CD4-positive, alpha-beta memory T cell (primary cell): ENCODE measurements at regions not wholly inside any gene's neighbourhood (a gene's known extent, or its start where the extent isn't known, plus 50 kb on each side); places are given as distances from the start of the nearest gene placed in this dataset.
A peak's percentile ranks its signal among the peaks of the same experiment; 100 is the strongest.

ENCODE experiments used
- CTCF ChIA-PET: fragments of 350-600 bp; sonication (Branson Sonifier 250); formaldehyde crosslinking; loops from one replicate; lab custom pipeline; 2021; ENCODE audit warnings: inconsistent platforms; ENCODE audit not compliant: partially characterized antibody; lab: Charles Lee
- POLR2A ChIA-PET: fragments of 350-600 bp; sonication (Branson Sonifier 250); formaldehyde crosslinking; loops from one replicate; lab custom pipeline; 2021; ENCODE audit not compliant: partially characterized antibody; lab: Charles Lee
- DNase-seq, 5 donors: peaks; one replicate each; pipeline versions ENCODE4 v3.0.0 to v3.0.0-alpha.2; 2020 to 2022; ENCODE audit warnings: mixed read lengths in 1 of 5
- H3K27ac ChIP-seq: one replicate; pipeline ENCODE4 v1.7.0; 2013; ENCODE audit warnings: low read depth, low read length
- H3K27me3 ChIP-seq: 2 replicates; pipeline ENCODE4 v1.7.0; 2013; ENCODE audit warnings: mild to moderate bottlenecking, low read length, moderate library complexity; ENCODE audit not compliant: insufficient read depth
- H3K36me3 ChIP-seq: 2 replicates; pipeline ENCODE4 v1.7.0; 2013; ENCODE audit warnings: mild to moderate bottlenecking, low read length, moderate library complexity; ENCODE audit not compliant: insufficient read depth
- H3K4me1 ChIP-seq: 2 replicates; pipeline ENCODE4 v1.7.0; 2013; ENCODE audit warnings: mild to moderate bottlenecking, low read length, moderate library complexity; ENCODE audit not compliant: insufficient read depth
- H3K4me3 ChIP-seq, 2 donors: one replicate each; pipeline ENCODE4 v1.7.0; 2013; ENCODE audit warnings: low read length in 2 of 2, mild to moderate bottlenecking in 1 of 2
- H3K9me3 ChIP-seq, 2 donors: one replicate each; pipeline ENCODE4 v1.7.0; 2013; ENCODE audit warnings: low read length in 2 of 2, control low read depth in 1 of 2; ENCODE audit not compliant: control insufficient read depth in 1 of 2
- H3K27ac Mint-ChIP-seq, 7 donors: one replicate each; pipeline ENCODE4 v1.8.0; 2020 to 2021; ENCODE audit warnings: mixed read lengths in 7 of 7, mild to moderate bottlenecking in 6 of 7, inconsistent platforms in 3 of 7, moderate library complexity in 3 of 7
- H3K27me3 Mint-ChIP-seq, 2 donors: one replicate each; pipeline ENCODE4 v1.8.0; 2020 to 2021; ENCODE audit warnings: mixed read lengths in 2 of 2
- H3K36me3 Mint-ChIP-seq, 2 donors: one replicate each; pipeline ENCODE4 v1.8.0; 2020 to 2021; ENCODE audit warnings: mixed read lengths in 2 of 2, inconsistent platforms in 1 of 2, mild to moderate bottlenecking in 1 of 2
- H3K4me1 Mint-ChIP-seq, 4 donors: one replicate each; pipeline ENCODE4 v1.8.0; 2020 to 2021; ENCODE audit warnings: mixed read lengths in 4 of 4, mild to moderate bottlenecking in 1 of 4
- H3K4me3 Mint-ChIP-seq, 8 donors: one replicate each; pipeline ENCODE4 v1.8.0; 2020 to 2021; ENCODE audit warnings: mixed read lengths in 8 of 8, mild to moderate bottlenecking in 7 of 8, moderate library complexity in 6 of 8, inconsistent platforms in 3 of 8
- H3K9me3 Mint-ChIP-seq, 8 donors: one replicate each; pipeline ENCODE4 v1.8.0; 2020 to 2021; ENCODE audit warnings: mixed read lengths in 8 of 8, mild to moderate bottlenecking in 5 of 8, inconsistent platforms in 3 of 8, moderate library complexity in 1 of 8
- intact Hi-C: fragments of 100-400 bp; cut with micrococcal nuclease; formaldehyde crosslinking; loops from one replicate; pipeline ENCODE4 v1.15.1; 2023

- Mint-ChIP-seq H3K4me1 (no peaks in the 10 kb centered on the region), H3K27ac (no peak overlapping the region), H3K27me3 (peaks cover 3 to 6% of the 10 kb centered on the region in 2 donors), H3K9me3 (peaks cover 0 to 2% (median 0%) of the 10 kb centered on the region in 8 donors), H3K36me3 (no peaks in the 10 kb centered on the region), H3K4me3 (no peak overlapping the region)
- H3K4me1 ChIP-seq = no peaks in the 10 kb centered on the region
- POLR2A ChIA-PET = no interaction called here
- intact Hi-C loops = no loop called here
- H3K4me3 ChIP-seq = no peak overlapping the region
- no peak for DNase-seq
- CTCF ChIA-PET = no interaction called here
- no peaks in the 10 kb centered on the region for H3K9me3 ChIP-seq
- no peak overlapping the region for H3K27ac ChIP-seq
- no peaks in the 10 kb centered on the region for H3K36me3 ChIP-seq
- H3K27me3 ChIP-seq = no peaks in the 10 kb centered on the region
Observed at GRCh38 chr2:180672377-180672776, 308.0 kb upstream of the UBE2E3 start.

GRCh38 chr2:180670302-180671003, 310.0 kb upstream of the UBE2E3 start:
- intact Hi-C loops = no loop called here
- Mint-ChIP-seq H3K27me3 (peaks cover 5 to 6% of the 10 kb centered on the region in 2 donors), H3K9me3 (peaks cover 0 to 2% (median 0%) of the 10 kb centered on the region in 8 donors), H3K4me1 (no peaks in the 10 kb centered on the region), H3K4me3 (no peak overlapping the region), H3K36me3 (no peaks in the 10 kb centered on the region), H3K27ac (no peak overlapping the region)
- no peak overlapping the region for H3K27ac ChIP-seq
- no peak for DNase-seq
- H3K9me3 ChIP-seq = no peaks in the 10 kb centered on the region
- no peaks in the 10 kb centered on the region for H3K36me3 ChIP-seq
- H3K4me3 ChIP-seq = no peak overlapping the region
- no peaks in the 10 kb centered on the region for H3K27me3 ChIP-seq
- no peaks in the 10 kb centered on the region for H3K4me1 ChIP-seq
- ChIA-PET POLR2A (no interaction called here), CTCF (no interaction called here)

GRCh38 chr2:180669016-180669415, 311.4 kb upstream of the UBE2E3 start:
- peaks cover 0 to 2% (median 0%) of the 10 kb centered on the region in 8 donors for H3K9me3 Mint-ChIP-seq
- peaks cover 7% of the 10 kb centered on the region in 2 donors for H3K27me3 Mint-ChIP-seq
- H3K4me3 Mint-ChIP-seq = no peak overlapping the region
- Histone ChIP-seq H3K4me1 (no peaks in the 10 kb centered on the region), H3K27ac (no peak overlapping the region), H3K4me3 (no peak overlapping the region), H3K9me3 (no peaks in the 10 kb centered on the region), H3K27me3 (no peaks in the 10 kb centered on the region), H3K36me3 (no peaks in the 10 kb centered on the region)
- intact Hi-C loops = no loop called here
- H3K4me1 Mint-ChIP-seq = no peaks in the 10 kb centered on the region
- no peak overlapping the region for H3K27ac Mint-ChIP-seq
- no peaks in the 10 kb centered on the region for H3K36me3 Mint-ChIP-seq
- no peak for DNase-seq
- CTCF ChIA-PET = no interaction called here
- POLR2A ChIA-PET = no interaction called here

GRCh38 chr2:180664507-180664906, 315.9 kb upstream of the UBE2E3 start:
- Mint-ChIP-seq H3K9me3 (peaks cover 0 to 2% (median 0%) of the 10 kb centered on the region in 8 donors), H3K27me3 (peaks cover 5 to 10% of the 10 kb centered on the region in 2 donors), H3K4me3 (no peak overlapping the region), H3K4me1 (no peaks in the 10 kb centered on the region), H3K27ac (no peak overlapping the region), H3K36me3 (no peaks in the 10 kb centered on the region)
- Histone ChIP-seq H3K4me3 (no peak overlapping the region), H3K4me1 (no peaks in the 10 kb centered on the region), H3K9me3 (no peaks in the 10 kb centered on the region), H3K27ac (no peak overlapping the region), H3K36me3 (no peaks in the 10 kb centered on the region), H3K27me3 (no peaks in the 10 kb centered on the region)
- no peak for DNase-seq
- POLR2A ChIA-PET = no interaction called here
- CTCF ChIA-PET = no interaction called here
- intact Hi-C loops = no loop called here

GRCh38 chr2:180662941-180663471, 317.4 kb upstream of the UBE2E3 start:
- intact Hi-C loops = no loop called here
- Histone ChIP-seq H3K4me1 (no peaks in the 10 kb centered on the region), H3K4me3 (no peak overlapping the region), H3K9me3 (no peaks in the 10 kb centered on the region), H3K27ac (no peak overlapping the region), H3K36me3 (no peaks in the 10 kb centered on the region), H3K27me3 (no peaks in the 10 kb centered on the region)
- no peaks in the 10 kb centered on the region for H3K36me3 Mint-ChIP-seq
- no peaks in the 10 kb centered on the region for H3K4me1 Mint-ChIP-seq
- POLR2A ChIA-PET = no interaction called here
- CTCF ChIA-PET = no interaction called here
- peaks cover 5 to 11% of the 10 kb centered on the region in 2 donors for H3K27me3 Mint-ChIP-seq
- peak overlapping the region in 2 of 8 donors; percentile 12 to 17 for H3K4me3 Mint-ChIP-seq
- H3K27ac Mint-ChIP-seq = no peak overlapping the region
- DNase-seq = no peak
- peaks cover 0 to 2% (median 0%) of the 10 kb centered on the region in 8 donors for H3K9me3 Mint-ChIP-seq

GRCh38 chr2:180662521-180662920, 317.9 kb upstream of the UBE2E3 start:
- no peaks in the 10 kb centered on the region for H3K27me3 ChIP-seq
- no peak overlapping the region for H3K27ac ChIP-seq
- H3K4me3 ChIP-seq = no peak overlapping the region
- Mint-ChIP-seq H3K9me3 (peaks cover 0 to 2% (median 0%) of the 10 kb centered on the region in 8 donors), H3K27ac (no peak overlapping the region), H3K4me1 (no peaks in the 10 kb centered on the region), H3K4me3 (no peak overlapping the region), H3K27me3 (peaks cover 5 to 8% of the 10 kb centered on the region in 2 donors), H3K36me3 (no peaks in the 10 kb centered on the region)
- intact Hi-C loops = no loop called here
- H3K4me1 ChIP-seq = no peaks in the 10 kb centered on the region
- ChIA-PET POLR2A (no interaction called here), CTCF (no interaction called here)
- no peak for DNase-seq
- no peaks in the 10 kb centered on the region for H3K9me3 ChIP-seq
- no peaks in the 10 kb centered on the region for H3K36me3 ChIP-seq

- Histone ChIP-seq H3K4me1 (no peaks in the 10 kb centered on the region), H3K4me3 (no peak overlapping the region), H3K27me3 (no peaks in the 10 kb centered on the region), H3K27ac (no peak overlapping the region), H3K9me3 (no peaks in the 10 kb centered on the region), H3K36me3 (no peaks in the 10 kb centered on the region)
- Mint-ChIP-seq H3K4me3 (no peak overlapping the region), H3K27ac (no peak overlapping the region), H3K4me1 (no peaks in the 10 kb centered on the region), H3K9me3 (no peaks in the 10 kb centered on the region), H3K27me3 (peaks cover 5 to 8% of the 10 kb centered on the region in 2 donors), H3K36me3 (no peaks in the 10 kb centered on the region)
- no peak for DNase-seq
- ChIA-PET CTCF (no interaction called here), POLR2A (no interaction called here)
- intact Hi-C loops = no loop called here
Observed at GRCh38 chr2:180661686-180662030, 318.7 kb upstream of the UBE2E3 start.
